HG02610 (cell line): ENCODE measurements at regions not wholly inside any gene's neighbourhood (a gene's known extent, or its start where the extent isn't known, plus 50 kb on each side); places are given as distances from the start of the nearest gene placed in this dataset.

Source experiments
- ATAC-seq: cut with Tn5 transposase; IDR thresholded peaks from one replicate; pipeline ENCODE4 v1.9.1; 2021; ENCODE audit warnings: mild to moderate bottlenecking, moderate library complexity; ENCODE audit not compliant: unreplicated experiment

DNA sequence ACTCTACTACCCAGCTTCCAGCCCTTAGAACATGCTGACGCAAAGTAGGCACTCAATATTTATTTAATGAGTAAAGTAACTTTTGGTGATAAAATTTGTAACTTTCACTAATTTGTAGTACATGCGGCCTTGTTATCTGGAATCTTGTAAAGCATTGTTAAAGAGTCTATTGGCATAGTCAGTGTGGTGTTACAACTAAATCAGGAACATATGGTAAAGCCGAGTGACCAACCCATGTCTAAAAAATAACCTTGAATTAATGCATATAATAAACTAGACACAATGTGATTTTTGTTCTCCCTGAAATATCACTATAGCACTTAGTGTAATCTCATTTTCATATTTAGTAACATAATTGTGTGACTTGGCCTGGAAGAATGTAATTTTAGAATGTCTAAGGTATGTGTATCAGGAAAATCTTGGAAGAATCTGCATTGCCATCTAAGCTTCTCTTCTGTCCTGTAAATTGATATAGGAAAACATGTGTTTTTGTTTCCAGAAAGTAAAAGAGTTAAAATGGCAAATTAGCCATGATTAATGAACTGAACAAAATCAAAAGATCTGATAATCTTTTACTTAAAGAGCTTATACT lies 256.7 kb upstream of the GNAI1 start:
- no peak for ATAC-seq

- ATAC-seq: no peak
Observed at GRCh38 chr7:79876848-79877252, 257.8 kb upstream of the GNAI1 start.

DNA sequence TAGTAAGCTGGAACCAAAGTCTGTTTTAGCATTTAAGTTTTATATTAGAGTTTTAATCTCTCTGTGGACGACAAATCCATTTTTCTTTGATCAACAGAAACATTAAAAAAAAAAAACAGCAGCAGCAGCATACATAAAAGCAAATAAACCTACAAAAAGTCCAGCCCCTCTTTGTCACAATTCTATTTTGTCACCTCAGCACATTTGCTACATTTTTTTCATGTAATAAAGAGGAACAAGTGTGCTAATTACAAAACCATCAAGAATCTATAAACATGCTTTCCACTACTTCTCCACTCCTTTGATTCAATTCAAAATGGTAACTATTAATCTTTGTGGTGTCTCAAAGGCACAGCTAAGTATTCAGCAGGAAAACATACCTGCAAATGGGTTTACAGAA lies 259.8 kb upstream of the GNAI1 start:
- no peak for ATAC-seq

- ATAC-seq: no peak
Observed at GRCh38 chr7:79872176-79872575, 262.5 kb upstream of the GNAI1 start.

GRCh38 chr7:79868010-79868409 lies 266.6 kb upstream of the GNAI1 start:
- no peak for ATAC-seq

- ATAC-seq: no peak
Observed at GRCh38 chr7:79862447-79863210, 272.0 kb upstream of the GNAI1 start.

GRCh38 chr7:79855172-79855571 lies 279.5 kb upstream of the GNAI1 start:
- no peak for ATAC-seq

GRCh38 chr7:79854621-79855020 lies 280.0 kb upstream of the GNAI1 start:
- ATAC-seq: no peak

DNA sequence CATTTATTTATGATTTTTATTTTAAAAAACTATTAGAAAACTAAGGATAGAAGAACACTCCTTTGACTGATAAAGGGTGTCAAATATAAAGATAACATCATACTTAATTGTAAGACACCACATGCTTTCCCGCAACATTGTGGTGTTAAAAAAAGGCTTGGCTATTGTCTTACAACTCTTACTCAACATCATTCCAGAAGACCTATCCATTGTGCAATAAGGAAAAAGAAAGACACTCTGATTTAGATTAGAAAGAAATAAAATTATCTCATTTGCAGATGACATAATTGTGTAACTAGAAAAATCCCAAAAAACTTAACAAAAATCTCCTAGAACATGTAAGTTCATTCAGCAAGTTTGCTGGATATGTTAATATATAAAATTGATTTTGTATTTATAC lies 296.7 kb upstream of the GNAI1 start:
- no peak for ATAC-seq

DNA sequence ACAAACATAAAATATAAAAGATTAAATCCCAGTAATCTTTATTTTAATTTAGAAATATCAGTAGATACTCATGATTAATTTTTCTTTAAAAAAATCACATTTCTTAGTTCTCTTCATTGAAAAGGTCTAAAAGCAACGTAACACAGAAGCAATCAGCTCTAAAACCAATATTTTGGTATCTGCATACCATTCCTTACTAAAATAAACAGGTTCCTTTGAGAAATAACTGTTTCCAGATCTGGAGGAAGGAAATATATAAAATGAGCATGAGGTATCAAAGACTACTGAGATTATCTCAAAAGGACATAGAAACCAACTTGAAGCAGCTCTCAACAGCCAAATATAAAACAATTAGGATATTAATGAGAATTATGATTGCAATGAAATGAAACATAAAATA lies 301.0 kb upstream of the GNAI1 start:
- no peak for ATAC-seq

DNA sequence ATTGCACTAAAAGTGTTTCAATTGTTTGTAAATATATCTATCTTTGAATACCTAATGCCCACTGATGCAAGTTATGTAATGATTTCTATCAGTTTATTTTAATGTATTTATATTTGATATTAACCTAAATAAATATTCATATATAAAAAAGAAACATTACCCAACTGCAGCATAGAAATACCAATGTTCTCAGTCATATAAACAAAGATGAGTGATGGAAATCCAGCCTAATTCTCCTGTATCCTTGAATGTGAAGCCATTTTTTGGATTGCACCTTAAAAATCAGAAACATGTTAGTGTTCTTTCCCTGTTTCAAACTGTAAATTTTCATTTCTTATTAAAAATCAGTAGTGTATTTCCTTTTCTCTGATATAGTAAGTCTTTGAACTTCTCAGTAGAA lies 305.8 kb upstream of the GNAI1 start:
- ATAC-seq: no peak

DNA sequence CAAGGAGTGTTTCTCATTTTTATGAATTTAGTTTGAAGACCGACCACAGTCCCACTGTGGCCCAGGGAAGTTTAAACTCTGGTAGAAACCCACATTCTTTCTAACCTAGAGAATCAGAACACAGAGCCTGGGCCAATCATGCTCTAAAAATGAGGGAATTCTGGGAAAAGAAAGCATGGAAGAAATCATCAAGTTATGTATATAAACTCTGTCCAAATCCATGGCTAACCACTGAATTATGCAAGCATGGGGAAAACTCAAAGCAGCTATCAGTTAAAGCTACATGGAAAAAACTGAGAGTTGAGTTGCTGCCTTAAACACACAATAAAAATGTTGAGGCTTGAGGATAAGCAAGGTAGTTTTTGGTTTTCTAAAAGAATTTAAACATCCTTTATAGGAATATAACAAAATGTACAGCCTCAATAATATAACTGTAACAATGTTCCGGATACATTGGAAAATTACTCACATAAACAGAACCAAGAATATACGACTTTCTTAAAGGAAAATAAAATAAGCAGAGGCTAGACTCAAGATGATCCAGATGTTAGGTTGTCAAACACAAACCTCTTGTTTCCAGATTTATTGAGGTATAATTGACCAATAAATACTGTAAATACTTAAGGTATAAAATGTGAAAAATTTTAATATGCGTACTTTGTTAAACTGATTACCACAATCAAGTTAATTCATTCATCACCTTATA lies 311.2 kb upstream of the GNAI1 start:
- no peak for ATAC-seq

DNA sequence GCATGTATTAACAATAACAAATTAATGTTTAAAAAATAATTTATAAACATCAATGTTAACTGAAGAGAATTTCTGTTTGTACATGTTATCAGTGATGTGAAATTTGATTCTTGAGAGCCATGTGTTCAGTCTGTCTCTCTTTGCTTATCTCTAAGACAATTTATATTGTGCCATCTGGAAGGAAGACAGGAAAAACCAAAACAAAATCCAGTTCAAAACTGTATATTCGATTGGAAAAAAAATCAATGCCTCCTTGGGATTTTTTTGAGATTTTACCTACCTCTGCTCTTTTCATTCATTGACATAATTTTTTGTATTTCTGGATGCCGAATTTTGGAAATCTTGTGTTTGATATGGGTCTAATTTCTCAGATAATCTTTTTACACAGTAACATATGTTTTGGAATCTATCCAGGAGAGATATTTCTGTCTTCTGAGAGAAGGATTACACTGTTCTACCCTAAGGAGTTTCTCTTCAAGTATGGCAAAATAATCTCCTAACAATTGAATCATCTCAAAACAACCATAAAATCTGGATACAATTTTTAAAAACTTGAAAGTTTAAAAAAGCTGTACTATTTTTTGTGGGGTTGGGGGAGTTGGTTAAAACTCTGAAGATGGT lies 311.9 kb upstream of the GNAI1 start:
- no peak for ATAC-seq

DNA sequence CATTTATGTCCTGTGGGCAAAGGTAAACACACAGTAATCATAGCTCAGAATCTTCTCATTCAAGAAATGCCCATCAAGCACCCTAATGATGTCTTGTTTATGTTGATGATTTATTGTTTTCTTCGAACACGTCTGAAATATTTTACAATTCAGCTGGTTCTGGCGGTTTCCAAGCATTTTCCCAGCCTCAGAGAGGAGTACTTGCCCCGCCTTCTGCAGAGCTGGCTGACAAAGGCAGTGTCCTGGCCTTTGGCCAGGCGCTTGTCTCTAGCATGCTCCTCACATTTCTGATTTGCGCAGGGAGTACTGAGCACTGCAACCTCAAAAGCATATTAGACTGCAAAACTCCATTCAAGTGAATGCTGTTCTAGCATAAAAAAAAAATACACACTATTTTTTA lies 314.2 kb upstream of the GNAI1 start:
- ATAC-seq: no peak

GRCh38 chr7:79810916-79811315 lies 323.7 kb upstream of the GNAI1 start:
- ATAC-seq: no peak

- ATAC-seq: no peak
Observed at GRCh38 chr7:79806161-79806734, 328.4 kb upstream of the GNAI1 start.

DNA sequence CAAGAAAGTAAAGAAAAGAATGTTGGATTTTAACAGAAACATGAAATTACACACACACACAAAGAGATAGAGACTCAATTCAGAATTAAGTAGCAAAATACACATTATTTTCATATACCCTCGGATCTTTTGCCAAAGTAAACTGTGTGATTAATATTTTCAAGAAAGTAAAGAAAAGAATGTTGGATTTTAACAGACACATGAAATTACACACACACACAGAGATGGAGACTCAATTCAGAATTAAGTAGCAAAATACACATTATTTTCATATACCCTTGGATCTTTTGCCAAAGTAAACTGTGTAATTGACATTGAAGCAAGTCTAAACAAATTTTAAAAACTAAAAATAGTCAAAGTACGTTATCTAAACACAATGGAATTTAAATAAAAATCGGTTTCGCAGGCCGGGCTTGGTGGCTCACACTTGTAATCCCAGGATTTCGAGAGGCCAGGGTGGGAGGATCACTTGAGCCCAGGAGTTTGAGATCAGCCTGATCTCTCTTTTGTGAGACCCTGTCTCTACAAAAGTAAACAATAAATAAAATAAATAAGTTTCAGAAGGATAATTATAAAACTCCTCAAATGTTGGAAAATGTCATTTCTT lies 337.3 kb upstream of the MAGI2 start:
- no peak for ATAC-seq

DNA sequence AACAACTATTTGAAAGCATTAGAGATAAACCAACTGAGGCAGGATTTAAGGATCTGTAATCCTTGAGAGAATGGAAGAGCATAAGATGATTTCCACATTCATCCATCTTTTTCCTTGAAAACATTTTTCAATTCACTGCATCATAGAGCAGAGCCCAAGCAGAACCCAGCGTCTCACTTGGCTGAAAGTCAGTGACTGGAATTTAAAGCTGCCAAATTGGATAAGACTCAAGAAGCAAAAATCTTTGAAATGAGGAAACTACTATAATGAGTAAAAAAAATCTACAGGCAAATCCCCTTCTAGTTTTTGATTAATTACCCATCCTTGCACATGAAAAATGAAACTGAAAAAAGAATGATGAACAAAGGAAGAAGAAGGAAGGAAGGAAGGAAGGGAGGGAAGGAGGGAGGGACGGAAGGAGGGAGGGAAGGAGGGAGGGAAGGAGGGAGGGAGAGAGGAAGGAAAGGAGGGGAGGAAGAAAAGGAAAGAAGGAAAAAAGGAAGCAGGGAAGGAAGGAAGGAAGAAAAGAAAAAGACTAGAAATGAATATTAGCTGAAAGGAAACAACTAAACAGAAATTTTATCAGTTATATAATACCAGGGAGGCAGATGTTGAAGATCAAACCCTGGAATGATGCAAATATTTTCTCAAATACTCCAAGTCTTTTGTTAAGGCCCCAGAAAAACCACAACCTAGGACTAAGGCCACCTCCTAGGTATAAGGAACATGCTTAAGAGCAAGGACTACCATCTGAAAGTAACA lies 336.3 kb upstream of the MAGI2 start:
- no peak for ATAC-seq

DNA sequence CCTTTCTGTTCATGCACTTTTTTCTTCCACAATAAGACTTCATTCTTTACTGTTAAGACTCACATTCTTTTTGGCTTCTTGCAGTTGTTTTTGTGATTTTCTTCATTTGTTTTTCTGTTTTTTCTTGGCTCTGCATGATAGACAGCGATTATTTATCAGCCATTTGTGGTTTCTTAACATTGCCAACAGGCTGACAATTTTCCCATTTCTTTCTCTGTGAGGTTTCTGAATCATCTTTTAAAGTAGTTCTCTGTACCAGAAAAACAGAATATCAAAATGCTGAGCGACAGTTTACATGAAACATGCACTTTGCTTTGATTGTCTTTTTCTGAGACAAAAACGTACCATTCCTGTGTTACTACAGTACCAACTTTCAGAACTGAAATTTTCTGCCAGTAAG lies 334.2 kb upstream of the MAGI2 start:
- ATAC-seq: no peak

DNA sequence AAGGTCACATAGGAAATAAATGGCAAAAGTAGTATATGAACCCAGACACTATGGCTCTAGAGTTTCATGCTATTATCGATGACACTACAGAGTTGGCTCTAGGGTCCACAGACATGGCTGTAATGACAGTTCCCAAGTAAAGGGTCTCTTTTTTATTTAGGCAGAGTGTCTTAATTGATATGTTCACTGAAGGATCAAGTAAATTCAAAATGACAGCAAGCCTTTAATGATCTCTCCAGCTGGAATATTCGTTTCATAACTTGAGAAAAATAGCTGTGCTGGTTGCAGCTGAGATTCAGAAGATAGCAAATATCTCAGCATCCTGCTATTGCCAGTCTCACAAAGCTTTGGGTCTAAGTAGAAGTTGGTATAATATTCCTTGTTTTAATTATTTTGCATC lies 333.6 kb upstream of the MAGI2 start:
- no peak for ATAC-seq
